Neural progenitor cell (in vitro differentiated cells): ENCODE measurements at regions not wholly inside any gene's neighbourhood (a gene's known extent, or its start where the extent isn't known, plus 50 kb on each side); places are given as distances from the start of the nearest gene placed in this dataset.

Experiments
- EZH2 ChIP-seq: fragments of 200-600 bp; sonication (generic); IDR thresholded peaks from 2 replicates; pipeline ENCODE4 v1.6.1; 2017; ENCODE audit warnings: antibody characterized with exemption, mild to moderate bottlenecking, moderate library complexity
- EZH2phosphoT487 ChIP-seq: fragments of 200-600 bp; sonication (generic); IDR thresholded peaks from 2 replicates; pipeline ENCODE4 v1.6.1; 2017; ENCODE audit warnings: antibody characterized with exemption
- TF ChIP-seq, protein P1 (sequence below): fragments of 200-600 bp; sonication (generic); IDR thresholded peaks from 2 replicates; pipeline ENCODE4 v1.5.1; 2017; ENCODE audit warnings: antibody characterized with exemption, mild to moderate bottlenecking

DNA sequence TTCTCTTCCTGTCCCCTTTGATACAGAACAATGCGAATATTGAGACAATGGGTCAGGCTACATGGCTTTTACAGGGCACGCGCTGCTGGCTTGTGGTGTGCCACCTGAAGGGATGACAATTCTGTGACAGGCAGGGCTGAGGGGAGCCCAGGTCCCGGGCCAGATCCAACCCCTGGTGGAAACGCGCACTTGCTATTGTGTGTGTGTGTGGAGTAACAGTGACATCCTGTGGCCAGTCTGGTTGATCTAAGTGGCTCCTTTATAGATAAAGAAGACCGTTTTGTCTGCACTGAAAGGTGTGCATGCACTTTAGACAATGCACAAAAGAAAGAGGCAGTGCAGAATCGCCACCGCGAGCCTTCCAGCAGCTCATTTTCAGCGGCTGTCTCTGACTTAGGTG is 273.6 kb downstream of the HRH4 start:
- TF ChIP-seq, protein P1, sequence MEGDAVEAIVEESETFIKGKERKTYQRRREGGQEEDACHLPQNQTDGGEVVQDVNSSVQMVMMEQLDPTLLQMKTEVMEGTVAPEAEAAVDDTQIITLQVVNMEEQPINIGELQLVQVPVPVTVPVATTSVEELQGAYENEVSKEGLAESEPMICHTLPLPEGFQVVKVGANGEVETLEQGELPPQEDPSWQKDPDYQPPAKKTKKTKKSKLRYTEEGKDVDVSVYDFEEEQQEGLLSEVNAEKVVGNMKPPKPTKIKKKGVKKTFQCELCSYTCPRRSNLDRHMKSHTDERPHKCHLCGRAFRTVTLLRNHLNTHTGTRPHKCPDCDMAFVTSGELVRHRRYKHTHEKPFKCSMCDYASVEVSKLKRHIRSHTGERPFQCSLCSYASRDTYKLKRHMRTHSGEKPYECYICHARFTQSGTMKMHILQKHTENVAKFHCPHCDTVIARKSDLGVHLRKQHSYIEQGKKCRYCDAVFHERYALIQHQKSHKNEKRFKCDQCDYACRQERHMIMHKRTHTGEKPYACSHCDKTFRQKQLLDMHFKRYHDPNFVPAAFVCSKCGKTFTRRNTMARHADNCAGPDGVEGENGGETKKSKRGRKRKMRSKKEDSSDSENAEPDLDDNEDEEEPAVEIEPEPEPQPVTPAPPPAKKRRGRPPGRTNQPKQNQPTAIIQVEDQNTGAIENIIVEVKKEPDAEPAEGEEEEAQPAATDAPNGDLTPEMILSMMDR = peak; percentile 54
- TF ChIP-seq EZH2 = no peak
- no peak for TF ChIP-seq EZH2phosphoT487
